Activated CD4-positive, alpha-beta T cell treated with anti-CD3 and anti-CD28 coated beads, Interleukin-2, amount 50 U/mL, for 4 hours (primary cell): ENCODE measurements at regions not wholly inside any gene's neighbourhood (a gene's known extent, or its start where the extent isn't known, plus 50 kb on each side); places are given as distances from the start of the nearest gene placed in this dataset.
"Not testable (repeated sequence)": the region's sequence is repeated elsewhere in the genome, so short reads cannot be mapped to it uniquely, and the experiment has no call there.

ENCODE experiments used
- DNase-seq, 2 experiments: peaks; one replicate each; pipeline ENCODE4 v3.0.0-alpha.2; 2020

DNA sequence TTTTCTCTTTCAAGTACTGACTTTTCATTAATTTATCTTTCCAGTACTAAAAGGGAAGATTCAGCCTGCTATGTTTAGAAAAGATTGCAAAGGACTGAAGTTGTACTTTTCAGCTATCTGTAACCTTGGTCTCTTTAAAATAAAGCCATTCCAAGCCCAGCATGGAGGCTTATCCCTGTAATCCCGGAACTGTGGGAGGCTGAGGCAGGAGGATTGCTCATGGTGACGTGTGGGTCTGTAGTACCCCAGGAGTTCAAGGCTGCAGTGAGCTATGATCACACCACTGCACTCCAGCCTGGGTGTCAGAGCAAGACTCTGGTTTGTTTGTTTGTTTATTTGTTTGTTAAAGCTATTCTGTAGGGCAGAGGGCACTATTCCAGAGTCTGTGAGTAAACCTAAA, 50.6 kb upstream of the TMEM170B start:
- no peak for DNase-seq

DNA sequence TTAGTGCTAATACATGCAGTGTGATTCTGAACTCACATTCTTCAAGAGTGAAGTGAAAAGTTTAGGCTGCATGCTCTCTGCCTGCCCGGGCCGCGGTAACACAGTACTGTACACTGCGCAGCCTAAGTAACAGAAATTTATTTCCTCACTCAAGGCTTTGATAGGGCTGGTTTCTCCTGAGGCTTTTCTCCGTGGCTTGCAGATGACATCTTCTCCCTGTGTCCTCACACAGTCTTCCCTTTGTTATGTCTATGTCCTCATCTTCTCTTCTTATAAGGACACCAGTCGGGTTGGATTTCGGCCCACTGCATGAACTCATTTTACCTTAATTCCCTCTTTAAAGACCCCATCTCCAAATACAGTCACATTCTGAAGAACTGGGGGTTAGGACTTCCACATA, 51.1 kb upstream of the TMEM170B start:
- no peak for DNase-seq

DNA sequence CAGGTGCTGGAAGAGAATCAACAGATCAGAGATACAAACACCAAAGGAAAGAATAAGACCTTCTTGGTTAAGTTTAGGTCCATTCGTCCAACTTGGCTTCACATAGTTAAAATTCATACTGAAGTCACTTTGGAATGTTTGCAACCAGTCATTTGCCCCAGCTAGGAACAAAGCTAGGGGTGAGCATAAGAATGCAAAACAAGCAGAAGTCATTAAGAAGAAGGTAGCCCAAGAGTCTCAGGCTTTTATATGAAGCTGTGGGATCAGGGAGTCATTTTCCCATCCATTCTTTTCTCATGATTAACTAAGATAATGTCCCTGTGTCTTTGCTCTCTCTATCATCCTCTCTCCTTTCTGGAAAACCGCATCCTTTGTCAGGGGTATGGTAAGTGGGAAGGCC, 51.5 kb upstream of the TMEM170B start:
- no peak for DNase-seq

DNA sequence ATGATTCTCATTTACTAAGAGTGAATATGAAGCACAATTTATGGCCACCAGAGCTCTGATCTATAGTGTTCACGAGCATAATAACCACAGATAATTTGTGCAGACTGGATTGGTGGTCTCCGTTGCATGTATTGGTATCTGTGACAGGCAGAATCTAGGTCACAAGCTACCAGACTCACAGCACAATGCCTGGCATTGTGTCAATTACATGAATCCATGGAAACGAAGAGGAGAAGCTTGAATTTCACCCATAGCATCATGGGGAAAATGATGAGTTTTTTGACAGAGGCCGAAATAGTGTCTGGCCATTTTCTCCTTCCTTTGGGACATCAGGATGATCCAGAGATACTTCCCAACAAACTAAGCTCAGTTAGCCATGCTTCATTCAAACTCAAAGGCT, 52.3 kb upstream of the TMEM170B start:
- no peak for DNase-seq

DNA sequence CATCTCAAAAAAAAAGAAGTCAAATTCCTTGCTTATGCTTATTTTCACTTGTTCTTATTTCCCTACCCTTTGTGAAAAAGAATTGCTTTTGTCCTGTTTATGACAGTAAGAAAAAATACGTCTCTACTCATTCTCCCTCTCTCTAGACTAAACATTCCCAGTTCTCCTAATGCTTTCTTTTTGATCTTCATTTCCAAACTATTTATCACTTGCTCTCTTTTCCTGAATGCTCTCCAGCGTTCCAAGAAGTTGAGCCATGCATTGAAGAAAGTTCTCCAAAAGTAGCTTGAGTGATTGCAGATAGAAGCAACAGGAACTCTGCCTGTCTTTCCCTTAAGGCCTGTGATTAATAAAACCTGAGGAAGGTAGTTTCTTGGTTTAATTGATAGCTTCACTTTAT, 53.1 kb upstream of the TMEM170B start:
- DNase-seq, result no peak

DNA sequence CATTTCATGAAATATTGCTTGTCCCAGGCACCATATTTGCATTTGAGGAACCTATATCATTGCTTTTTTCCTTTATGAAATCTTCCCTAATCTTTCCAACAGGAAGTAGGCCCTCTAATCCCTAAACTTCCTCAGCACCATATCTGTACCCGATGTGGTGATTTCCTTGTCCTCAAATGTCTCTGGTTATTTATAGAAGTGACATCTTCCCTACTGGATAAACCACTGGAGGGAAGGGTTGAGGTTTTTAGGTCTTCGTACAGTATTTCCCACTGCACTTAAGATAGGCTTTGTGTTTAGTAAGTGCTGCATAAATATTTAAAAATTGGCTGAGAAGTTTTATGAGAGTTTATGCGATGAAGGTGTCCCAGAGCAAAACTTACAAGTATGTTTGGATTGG, 54.9 kb upstream of the TMEM170B start:
- no peak for DNase-seq

DNA sequence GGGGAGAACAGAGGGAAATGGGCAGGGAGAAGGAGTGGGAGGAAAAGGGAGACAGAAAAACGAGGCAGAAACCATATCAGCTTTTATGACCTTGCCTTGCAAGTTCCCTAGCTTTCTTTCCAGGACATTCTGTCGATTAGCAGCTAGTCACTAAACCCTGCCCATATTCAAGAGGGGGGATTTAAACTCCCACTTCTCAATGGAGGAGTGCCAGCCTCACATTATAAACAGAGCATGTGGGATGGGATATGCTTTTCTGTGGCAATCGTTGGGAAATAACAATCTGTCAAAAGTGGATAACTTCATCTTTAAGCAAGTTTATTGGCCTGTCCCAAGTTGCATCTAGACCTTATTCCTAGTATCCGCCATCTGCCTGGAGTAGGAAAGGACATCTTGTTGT, 57.0 kb upstream of the TMEM170B start:
- DNase-seq, result no peak

DNA sequence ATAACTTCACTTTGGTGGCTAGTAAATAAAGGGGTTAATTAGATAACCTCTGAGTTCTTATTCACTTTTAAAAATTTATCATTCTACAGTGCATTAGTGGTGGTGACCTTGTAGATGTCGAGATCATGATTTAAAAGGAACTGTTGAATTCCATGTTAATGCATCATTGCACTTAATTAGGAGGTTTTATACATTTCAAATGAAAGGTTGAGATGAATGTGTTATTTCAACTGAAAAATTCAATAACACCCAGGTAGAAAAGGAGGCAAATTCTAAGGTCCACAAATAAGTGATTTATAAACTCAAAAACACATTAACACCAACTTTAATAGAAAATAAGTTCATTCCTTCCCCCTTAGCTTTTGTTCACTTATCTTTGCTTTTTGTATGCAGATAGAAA, 58.3 kb upstream of the TMEM170B start:
- DNase-seq, result no peak

DNA sequence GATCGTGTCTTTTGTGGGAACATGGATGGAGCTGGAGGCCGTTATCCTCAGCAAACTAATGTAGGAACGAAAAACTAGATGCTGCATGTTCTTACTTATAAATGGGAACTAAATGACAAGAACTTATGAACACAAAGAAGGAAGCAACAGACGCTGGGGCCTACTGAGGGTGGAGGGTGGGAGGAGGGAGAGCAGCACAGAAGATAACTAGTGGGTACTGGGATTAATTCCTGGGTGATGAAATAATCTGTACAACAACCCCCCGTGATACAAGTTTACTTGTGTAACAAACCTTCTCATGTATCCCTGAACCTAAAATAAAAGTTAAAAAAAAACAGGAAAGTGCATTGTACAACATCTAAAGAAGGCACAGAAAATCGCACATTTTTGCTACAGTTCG, 59.0 kb upstream of the TMEM170B start:
- DNase-seq, result no peak

DNA sequence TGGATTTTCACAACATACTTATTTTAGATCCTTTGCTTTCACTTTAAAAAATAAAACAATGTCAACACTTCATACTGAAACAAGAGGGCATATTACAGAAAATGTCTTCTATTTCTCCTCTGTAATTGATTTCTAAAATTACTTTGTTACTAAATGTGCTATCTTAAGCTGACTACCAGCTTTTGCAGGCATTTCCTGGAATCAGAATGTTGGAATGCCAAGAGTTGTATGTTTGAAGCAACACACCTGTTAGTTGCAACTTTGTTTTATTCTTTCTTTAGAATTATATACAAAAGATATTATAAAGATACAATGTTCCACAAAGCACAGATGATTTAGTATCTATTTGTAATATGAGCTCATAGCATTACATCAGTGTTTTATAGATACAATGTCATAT, 62.5 kb upstream of the TMEM170B start:
- DNase-seq, result no peak

DNA sequence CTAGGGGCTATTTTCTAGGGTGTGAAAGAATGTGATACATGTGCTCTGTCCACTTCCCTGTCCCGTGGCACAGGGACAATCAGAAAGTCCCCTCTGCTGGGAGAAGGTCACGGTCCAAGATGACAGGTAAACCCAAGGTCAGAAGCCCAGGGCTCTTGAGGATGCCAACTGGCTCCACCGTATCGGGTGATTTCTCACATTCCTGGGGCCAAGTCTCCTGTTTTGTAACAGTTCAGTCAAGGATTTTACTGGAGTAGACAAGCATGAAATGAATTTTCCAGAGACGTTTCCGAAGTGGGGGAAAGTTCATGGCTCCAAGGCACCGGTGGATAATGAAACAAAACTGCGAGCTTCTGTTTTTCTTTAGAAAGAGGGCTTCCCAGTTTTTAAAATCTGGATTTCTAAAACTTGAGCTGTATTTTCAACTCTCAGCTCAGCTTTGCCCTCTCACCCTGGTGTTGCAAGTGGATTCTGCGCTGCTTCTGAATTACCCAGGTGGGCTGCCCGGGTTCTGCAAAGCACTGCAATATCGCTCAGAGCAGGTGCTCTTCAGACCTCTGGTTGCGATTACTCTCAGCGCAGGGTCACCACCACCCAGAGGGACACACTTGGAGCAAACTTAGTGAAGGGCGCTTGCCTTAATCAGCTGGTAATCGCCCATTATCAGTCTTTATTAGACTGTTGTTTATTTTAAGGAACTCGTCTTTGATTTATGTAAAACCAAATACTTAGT, 64.4 kb upstream of the TMEM170B start:
- DNase-seq, result no peak

DNA sequence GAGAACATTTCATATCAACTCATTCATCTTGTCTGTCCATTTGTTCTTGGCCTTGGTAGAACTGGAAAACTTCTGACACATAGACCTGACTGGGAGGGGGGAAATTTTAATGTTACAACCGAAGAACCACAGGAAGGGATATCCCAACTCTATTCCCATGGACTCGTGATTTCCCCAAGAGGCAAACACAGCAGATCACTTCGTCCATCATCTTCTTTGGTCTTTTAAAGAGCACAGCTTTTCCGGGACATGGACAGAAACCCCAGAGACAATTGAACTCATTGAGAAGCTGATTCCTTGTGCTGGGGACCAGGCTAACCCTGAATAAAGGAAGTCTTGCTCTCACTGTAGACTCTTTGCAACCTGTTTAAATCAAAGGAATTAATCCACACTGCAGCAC, 66.3 kb upstream of the TMEM170B start:
- no peak for DNase-seq

DNA sequence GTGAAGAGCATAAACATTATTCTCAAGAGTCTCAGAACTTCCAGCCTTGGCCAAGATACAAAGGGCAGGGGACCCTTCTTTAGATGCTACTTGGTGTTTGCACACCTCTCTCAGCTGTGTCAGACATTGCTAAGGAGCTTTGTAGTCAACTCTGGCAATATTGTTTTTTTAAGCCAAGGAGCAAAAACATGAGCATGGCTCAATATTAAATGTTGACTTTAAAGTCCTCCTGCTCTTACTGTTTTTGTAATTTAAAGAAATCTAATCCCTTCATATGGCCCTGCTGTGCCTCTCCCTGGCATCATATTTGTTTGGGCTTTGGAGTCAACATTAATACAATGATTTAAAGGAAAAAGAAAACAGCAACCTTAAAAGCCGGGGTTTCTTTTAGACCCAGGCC, 67.9 kb upstream of the TMEM170B start:
- no peak for DNase-seq

DNA sequence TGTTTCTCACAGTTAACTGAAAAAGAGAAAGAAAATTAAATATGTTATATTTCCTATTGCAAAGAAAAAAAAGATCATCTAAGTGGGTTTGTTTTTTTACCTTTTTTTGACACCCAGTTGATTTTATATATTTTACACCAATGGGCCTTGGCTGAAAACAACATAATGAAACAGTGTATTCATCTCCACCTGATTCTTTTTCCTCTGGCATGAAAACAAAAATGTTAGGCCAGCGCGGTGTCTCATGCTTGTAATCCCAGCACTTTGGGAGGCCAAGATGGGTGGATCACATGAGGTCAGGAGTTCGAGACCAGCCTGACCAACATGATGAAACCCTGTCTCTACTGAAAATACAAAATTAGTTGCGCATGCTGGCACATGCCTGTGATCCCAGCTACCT, 69.3 kb upstream of the TMEM170B start:
- DNase-seq, result not testable (repeated sequence)

DNA sequence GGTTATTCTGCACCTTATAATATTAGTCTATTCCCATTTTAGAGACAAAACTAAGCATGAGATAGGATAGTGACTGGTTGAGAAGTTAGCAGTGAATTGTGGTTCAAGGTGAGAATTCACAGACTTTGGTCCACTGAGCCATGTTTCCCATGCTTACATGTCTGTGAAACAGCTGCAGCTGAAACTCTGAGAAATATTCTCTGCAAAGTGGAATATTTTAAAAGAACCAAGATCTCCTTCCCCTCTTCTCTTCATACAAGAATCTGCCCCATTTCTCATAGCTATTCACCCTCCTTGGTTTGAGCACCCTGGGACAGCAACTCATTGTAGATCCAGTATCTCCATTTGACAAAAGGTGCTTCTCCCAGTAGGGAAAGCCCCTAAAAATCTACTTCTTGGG, 70.2 kb upstream of the TMEM170B start:
- no peak for DNase-seq

DNA sequence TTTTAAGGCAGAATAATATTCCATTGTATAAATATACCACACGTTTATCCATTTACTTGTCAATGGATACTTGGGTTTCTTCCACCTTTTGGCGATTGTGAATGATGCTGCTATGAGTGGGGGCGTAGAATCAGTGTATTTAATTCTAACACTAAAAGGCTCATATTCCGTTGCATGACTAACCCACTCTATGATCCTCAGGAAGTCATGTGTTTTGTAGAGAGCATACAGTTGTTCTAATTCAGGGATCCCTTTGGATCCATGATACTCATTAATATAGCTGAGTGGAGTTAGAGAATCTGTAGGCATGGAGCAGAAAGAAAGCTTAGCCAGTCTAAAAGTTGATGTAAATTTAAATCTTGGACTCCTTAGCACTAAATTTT, 74.2 kb upstream of the TMEM170B start:
- DNase-seq, result no peak

DNA sequence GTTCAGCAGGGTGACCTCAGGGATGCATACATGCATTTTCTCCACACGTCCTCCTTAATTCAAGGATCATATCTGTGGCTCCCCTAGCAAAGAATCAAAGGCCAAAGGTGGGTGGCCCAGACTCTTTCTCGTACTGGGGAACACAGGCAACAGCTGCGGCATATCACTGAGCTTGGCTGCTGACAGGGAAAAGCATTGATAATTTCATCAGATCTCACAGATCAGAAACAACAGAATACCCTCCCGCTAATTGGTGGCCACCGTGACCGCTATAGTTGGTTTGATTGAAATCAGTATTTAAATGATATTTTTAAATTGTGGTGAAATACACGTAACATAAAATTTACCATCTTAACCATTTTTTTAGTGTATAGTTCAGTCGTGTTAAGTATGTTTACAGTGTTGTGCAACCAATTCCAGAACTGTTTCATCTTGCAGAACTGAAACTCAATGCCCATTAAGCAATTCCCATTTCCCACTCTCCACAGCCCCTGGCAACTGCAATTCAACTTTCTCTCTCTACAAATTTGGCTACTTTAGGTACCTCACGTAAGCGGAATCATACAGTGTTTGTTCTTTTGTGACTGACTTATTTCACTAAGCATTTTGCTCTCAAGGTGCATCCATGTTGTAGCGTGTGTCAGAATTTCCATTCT, 74.7 kb upstream of the TMEM170B start:
- no peak for DNase-seq

DNA sequence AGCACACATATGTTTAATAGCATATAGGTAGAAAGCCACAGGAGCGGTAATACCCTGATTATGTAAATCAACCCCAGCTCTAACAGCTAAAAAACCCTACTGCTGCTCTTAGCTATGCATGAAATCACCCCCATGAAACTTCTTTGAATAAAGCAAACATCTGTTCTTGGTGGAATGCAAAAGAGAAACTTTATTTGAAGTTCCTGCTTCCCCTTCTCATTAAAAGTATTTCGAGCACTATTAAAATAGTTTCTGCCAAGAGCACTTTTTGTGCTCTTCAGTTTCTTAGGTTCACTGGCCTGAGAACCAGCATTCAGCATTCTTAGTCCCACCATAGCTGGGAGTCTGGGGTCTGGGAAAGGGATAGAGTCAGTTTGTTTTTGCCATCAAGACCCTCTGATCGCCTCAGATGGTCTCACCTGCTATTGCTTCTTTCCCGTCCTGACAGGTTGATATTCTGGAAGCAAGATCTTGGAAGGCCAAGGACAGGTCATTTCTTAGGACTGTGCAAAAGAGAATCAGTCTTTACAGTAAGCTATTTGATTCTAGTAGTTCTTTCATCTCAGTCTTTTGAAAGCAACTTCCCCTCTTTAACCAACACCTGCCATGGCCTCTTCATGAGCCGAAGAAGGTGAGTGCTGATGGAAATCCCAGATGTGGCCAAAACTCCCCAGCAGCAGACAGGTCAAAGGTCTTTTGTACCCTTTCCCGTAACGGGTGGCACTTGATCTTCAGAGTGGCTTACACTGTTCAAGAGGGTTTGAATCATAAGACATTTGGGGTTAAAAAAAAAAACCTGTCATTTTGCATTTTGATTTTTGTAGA, 76.5 kb upstream of the TMEM170B start:
- DNase-seq, result no peak

DNA sequence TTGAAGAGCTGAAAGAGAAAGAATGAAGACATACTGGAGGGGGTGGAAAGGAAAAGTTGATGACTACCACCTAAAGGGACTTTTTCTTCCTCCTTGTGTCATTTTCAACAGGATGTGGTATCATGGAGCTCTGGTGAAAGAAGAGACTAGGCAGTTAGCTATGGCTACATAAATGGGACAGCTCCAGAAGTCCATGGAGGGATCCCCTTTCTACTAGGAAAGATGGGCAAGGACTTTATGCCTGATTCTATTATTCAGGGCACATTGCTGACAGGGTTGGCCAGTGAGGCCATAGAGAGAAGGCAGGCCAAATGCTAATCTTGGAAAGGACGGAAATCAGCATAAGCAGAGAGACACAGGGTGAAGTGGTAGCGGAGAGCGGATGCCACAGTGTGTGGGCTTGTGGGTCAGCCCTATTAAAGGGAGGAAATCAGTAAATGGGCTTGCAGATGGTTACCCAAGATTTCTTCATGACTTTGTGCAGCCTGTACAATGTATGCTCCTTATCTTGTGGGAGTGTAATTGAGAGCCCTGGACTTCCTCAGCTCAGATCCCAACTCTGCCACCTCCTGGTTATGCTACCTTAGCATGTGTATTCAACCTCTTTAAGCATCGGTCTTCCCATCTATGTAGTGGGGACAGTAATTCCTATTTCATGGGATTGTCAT, 77.4 kb upstream of the TMEM170B start:
- no peak for DNase-seq

DNA sequence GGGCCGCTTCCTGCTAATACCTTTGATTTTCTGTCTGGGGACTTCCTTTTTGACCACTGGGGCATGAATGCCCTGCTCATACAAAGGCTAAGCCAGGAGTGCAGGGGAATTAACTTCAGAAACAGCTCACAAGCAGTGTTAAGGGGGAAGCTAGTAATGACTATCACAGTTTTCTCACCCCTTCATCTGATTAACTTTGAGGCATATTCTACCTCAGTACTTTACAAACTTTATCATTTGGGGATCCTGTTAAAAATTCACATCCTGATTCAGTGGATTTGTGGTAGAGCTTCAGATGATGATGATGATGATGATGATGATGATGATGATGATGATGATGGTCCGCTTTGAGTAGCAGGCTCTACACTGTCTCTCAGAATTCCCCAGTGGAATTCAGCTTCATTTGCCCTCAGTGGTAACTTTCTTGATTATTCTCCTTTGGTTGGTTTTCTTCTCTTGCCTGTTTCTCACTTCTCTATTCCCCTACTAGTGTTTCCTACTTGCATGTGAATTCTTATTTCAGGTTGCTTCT, 78.4 kb upstream of the TMEM170B start:
- DNase-seq, result no peak

DNA sequence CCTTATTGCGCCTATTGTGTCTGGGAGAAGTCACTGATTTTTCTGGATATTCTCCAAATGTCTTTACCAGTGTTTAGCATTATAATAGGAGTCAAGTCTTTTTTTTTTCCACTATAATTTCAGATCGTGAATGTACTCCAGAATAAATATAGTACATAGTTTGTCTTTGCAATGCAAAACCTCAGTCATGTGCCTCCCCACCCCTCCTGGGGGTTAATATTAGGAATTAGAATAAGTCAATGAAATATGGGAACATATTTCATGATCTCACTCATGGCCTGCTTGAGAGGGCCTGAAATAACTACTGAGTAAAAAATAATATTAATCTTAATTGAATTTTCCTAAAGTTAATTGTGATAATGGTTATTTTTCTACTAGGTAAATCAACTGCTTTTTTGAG, 79.0 kb upstream of the TMEM170B start:
- DNase-seq, result no peak

DNA sequence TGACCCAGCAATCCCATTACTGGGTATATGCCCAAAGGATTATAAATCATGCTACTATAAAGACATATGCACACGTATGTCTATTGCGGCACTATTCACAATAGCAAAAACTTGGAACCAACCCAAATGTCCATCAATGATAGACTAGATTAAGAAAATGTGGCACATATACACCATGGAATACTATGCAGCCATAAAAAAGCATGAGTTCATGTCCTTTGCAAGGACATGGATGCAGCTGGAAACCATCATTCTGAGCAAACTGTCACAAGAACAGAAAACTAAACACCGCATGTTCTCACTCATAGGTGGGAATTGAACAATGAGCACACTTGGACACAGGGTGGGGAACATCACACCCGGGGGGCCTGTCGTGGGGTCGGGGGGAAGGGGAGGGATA, 80.1 kb upstream of the TMEM170B start:
- not testable (repeated sequence) for DNase-seq

DNA sequence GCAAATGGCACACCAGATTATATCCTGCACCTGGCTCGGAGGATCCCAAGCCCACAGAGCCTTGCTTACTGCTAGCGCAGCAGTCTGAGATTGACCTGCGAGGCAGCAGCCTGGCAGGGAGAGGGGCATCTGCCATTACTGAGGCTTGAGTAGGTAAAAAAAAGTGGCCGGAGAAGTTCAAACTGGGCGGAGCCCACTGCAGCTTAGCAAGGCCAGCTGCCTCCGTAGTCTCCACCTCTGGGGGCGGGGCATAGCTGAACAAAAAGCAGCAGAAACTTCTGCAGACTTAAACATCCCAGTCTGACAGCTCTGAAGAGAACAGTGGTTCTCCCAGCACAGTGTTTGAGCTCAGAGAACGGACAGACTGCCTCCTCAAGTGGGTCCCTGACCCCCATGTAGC, 85.4 kb upstream of the TMEM170B start:
- DNase-seq, result not testable (repeated sequence)
